Astrocyte (in vitro differentiated cells and primary cell): ENCODE measurements at regions not wholly inside any gene's neighbourhood (a gene's known extent, or its start where the extent isn't known, plus 50 kb on each side); places are given as distances from the start of the nearest gene placed in this dataset.

Experiments used
- DNase-seq: peaks from one replicate; pipeline ENCODE4 v3.0.0-alpha.2; 2010; ENCODE audit warnings: low read depth
- FAIRE-seq: peaks from 2 replicates; lab custom pipeline; 2011; peaks lifted over from hg19 to GRCh38; lab: Jason Lieb, UNC
- H2AFZ ChIP-seq: 2 replicates; pipeline ENCODE4 v1.6.0; 2012; ENCODE audit warnings: low read depth, low read length, inconsistent platforms
- H3K27ac ChIP-seq: 2 replicates; pipeline ENCODE4 v1.5.1; 2011; ENCODE audit warnings: low read depth, low read length, inconsistent platforms
- H3K27me3 ChIP-seq: 2 replicates; pipeline ENCODE4 v1.6.0; 2011; ENCODE audit warnings: low read length, inconsistent platforms; ENCODE audit not compliant: insufficient read depth
- H3K36me3 ChIP-seq: 2 replicates; pipeline ENCODE4 v1.5.1; 2011; ENCODE audit warnings: low read length, inconsistent platforms; ENCODE audit not compliant: insufficient read depth
- H3K4me1 ChIP-seq: 2 replicates; pipeline ENCODE4 v1.5.1; 2011; ENCODE audit warnings: low read length, inconsistent platforms; ENCODE audit not compliant: insufficient read depth
- H3K4me2 ChIP-seq: 2 replicates; pipeline ENCODE4 v1.6.0; 2012; ENCODE audit warnings: low read length, inconsistent platforms
- H3K4me3 ChIP-seq: 2 replicates; pipeline ENCODE4 v1.5.1; 2011; ENCODE audit warnings: low read depth, mild to moderate bottlenecking, low read length, inconsistent platforms; ENCODE audit not compliant: insufficient read depth
- H3K79me2 ChIP-seq: 2 replicates; pipeline ENCODE4 v1.6.0; 2012; ENCODE audit warnings: mild to moderate bottlenecking, low read length, inconsistent platforms; ENCODE audit not compliant: insufficient read depth
- H3K9ac ChIP-seq: 2 replicates; pipeline ENCODE4 v1.6.0; 2012; ENCODE audit warnings: mild to moderate bottlenecking, low read length, inconsistent platforms
- H3K9me3 ChIP-seq: 2 replicates; pipeline ENCODE4 v1.5.1; 2012; ENCODE audit warnings: low read depth, mild to moderate bottlenecking, low read length, inconsistent platforms; ENCODE audit not compliant: insufficient read depth
- H4K20me1 ChIP-seq: 2 replicates; pipeline ENCODE4 v1.6.0; 2012; ENCODE audit warnings: low read length, inconsistent platforms; ENCODE audit not compliant: insufficient read depth
- H3K27ac Mint-ChIP-seq: one replicate; pipeline ENCODE4 v1.8.0; 2021; ENCODE audit warnings: mild to moderate bottlenecking, mixed read lengths; ENCODE audit not compliant: unreplicated experiment
- H3K27me3 Mint-ChIP-seq: one replicate; pipeline ENCODE4 v1.8.0; 2021; ENCODE audit warnings: low read depth, mixed read lengths; ENCODE audit not compliant: unreplicated experiment
- H3K36me3 Mint-ChIP-seq: one replicate; pipeline ENCODE4 v1.8.0; 2021; ENCODE audit warnings: low read depth, mixed read lengths; ENCODE audit not compliant: unreplicated experiment
- H3K4me1 Mint-ChIP-seq: one replicate; pipeline ENCODE4 v1.8.0; 2021; ENCODE audit warnings: low read depth, mixed read lengths; ENCODE audit not compliant: unreplicated experiment
- H3K4me3 Mint-ChIP-seq: one replicate; pipeline ENCODE4 v1.8.0; 2021; ENCODE audit warnings: mild to moderate bottlenecking, moderate library complexity, mixed read lengths; ENCODE audit not compliant: unreplicated experiment
- H3K9me3 Mint-ChIP-seq: one replicate; pipeline ENCODE4 v1.8.0; 2021; ENCODE audit warnings: mild to moderate bottlenecking, mixed read lengths; ENCODE audit not compliant: unreplicated experiment
- CTCF ChIP-seq: IDR thresholded peaks from 2 replicates; pipeline ENCODE4 v1.5.1; 2011; ENCODE audit warnings: low read depth, mild to moderate bottlenecking, inconsistent platforms, low read length, moderate library complexity; ENCODE audit not compliant: insufficient read depth
- EZH2 ChIP-seq: IDR thresholded peaks from 2 replicates; pipeline ENCODE4 v1.6.1; 2012; ENCODE audit warnings: mild to moderate bottlenecking, low read length, inconsistent platforms; ENCODE audit not compliant: insufficient read depth

- Mint-ChIP-seq H3K4me3 (no peak overlapping the region), H3K9me3 (peaks cover 2% of the 10 kb centered on the region), H3K4me1 (peaks cover 1% of the 10 kb centered on the region), H3K27me3 (no peaks in the 10 kb centered on the region), H3K36me3 (no peaks in the 10 kb centered on the region), H3K27ac (no peak overlapping the region)
- TF ChIP-seq CTCF (no peak), EZH2 (no peak)
- H3K4me2 ChIP-seq = no peak overlapping the region
- no peak for DNase-seq
- no peak overlapping the region for H3K9ac ChIP-seq
- H3K36me3 ChIP-seq = no peaks in the 10 kb centered on the region
- no peak for FAIRE-seq
- H3K4me1 ChIP-seq = peaks cover 3% of the 10 kb centered on the region
- H3K27ac ChIP-seq = no peak overlapping the region
- H3K79me2 ChIP-seq = no peaks in the 10 kb centered on the region
- H3K4me3 ChIP-seq = no peak overlapping the region
- H2AFZ ChIP-seq = no peak overlapping the region
- H4K20me1 ChIP-seq = no peaks in the 10 kb centered on the region
- no peaks in the 10 kb centered on the region for H3K9me3 ChIP-seq
- no peaks in the 10 kb centered on the region for H3K27me3 ChIP-seq
Measured at GRCh38 chr1:173275496-173275895, 68.4 kb upstream of the TNFSF4 start.

GRCh38 chr1:173276922-173277800 is 70.0 kb upstream of the TNFSF4 start:
- Mint-ChIP-seq H3K36me3 (no peaks in the 10 kb centered on the region), H3K4me3 (no peak overlapping the region), H3K27me3 (no peaks in the 10 kb centered on the region), H3K9me3 (peaks cover 2% of the 10 kb centered on the region), H3K4me1 (no peaks in the 10 kb centered on the region), H3K27ac (no peak overlapping the region)
- H3K4me3 ChIP-seq = no peak overlapping the region
- no peaks in the 10 kb centered on the region for H3K27me3 ChIP-seq
- no peak overlapping the region for H3K4me2 ChIP-seq
- H3K4me1 ChIP-seq = no peaks in the 10 kb centered on the region
- no peaks in the 10 kb centered on the region for H3K79me2 ChIP-seq
- FAIRE-seq (no peak), DNase-seq (no peak)
- no peak for TF ChIP-seq CTCF
- TF ChIP-seq EZH2 = no peak
- H4K20me1 ChIP-seq = no peaks in the 10 kb centered on the region
- no peak overlapping the region for H3K9ac ChIP-seq
- H2AFZ ChIP-seq = no peak overlapping the region
- H3K36me3 ChIP-seq = no peaks in the 10 kb centered on the region
- H3K9me3 ChIP-seq = no peaks in the 10 kb centered on the region
- no peak overlapping the region for H3K27ac ChIP-seq
